B cell (primary cell): ENCODE measurements at regions not wholly inside any gene's neighbourhood (a gene's known extent, or its start where the extent isn't known, plus 50 kb on each side); places are given as distances from the start of the nearest gene placed in this dataset.

Experiments used
- CTCF ChIP-seq: fragments of 200-600 bp; IDR thresholded peaks from one replicate; pipeline ENCODE4 v1.8.0; 2022; ENCODE audit warnings: antibody characterized with exemption, mild to moderate bottlenecking
- EZH2 ChIP-seq: IDR thresholded peaks from 2 replicates; pipeline ENCODE4 v1.6.1; 2012; ENCODE audit warnings: borderline replicate concordance, low read depth, mild to moderate bottlenecking, moderate library complexity, low read length; ENCODE audit not compliant: insufficient read depth, poor library complexity, severe bottlenecking

DNA sequence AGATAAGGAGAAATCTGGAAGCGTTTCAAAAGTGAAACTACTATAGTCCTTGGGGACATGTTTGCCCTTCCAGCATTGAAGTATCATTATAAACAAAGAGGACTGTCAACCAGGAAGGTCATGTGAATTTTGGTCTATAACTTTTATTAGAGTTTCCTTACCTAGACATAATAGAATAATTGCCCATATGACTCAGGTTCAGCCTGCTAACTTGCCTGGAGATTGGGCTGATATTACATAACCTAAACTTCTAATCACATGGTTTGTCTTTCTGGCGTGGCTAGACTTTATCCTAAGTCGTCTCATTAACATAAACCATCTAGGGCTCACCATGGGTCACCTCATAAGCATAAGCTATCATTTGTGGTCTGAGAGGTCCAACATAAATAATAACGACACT, 775.9 kb downstream of the CENPC start:
- TF ChIP-seq CTCF (no peak), EZH2 (no peak)
